PC-3 (cell line): ENCODE measurements at regions not wholly inside any gene's neighbourhood (a gene's known extent, or its start where the extent isn't known, plus 50 kb on each side); places are given as distances from the start of the nearest gene placed in this dataset.

Source experiments
- CTCF ChIP-seq: fragments of 300-600 bp; sonication (generic); conservative IDR thresholded peaks from 2 replicates; pipeline ENCODE4 v1.5.1; 2017; ENCODE audit warnings: antibody characterized with exemption, low read depth, mild to moderate bottlenecking, low read length
- EZH2 ChIP-seq: fragments of 300-600 bp; sonication (generic); IDR thresholded peaks from one replicate; pipeline ENCODE4 v1.6.1; 2017; ENCODE audit warnings: antibody characterized with exemption, mild to moderate bottlenecking, low read length; ENCODE audit not compliant: unreplicated experiment

GRCh38 chr6:139533573-139534471 is 159.4 kb upstream of the CITED2 start:
- no peak for TF ChIP-seq EZH2
- TF ChIP-seq CTCF, result no peak
